Medulla oblongata (tissue), 1 donor: ENCODE measurements at regions not wholly inside any gene's neighbourhood (a gene's known extent, or its start where the extent isn't known, plus 50 kb on each side); places are given as distances from the start of the nearest gene placed in this dataset.
"Not testable (repeated sequence)": the region's sequence is repeated elsewhere in the genome, so short reads cannot be mapped to it uniquely, and the experiment has no call there.

Experiments
- DNase-seq: peaks from one replicate; pipeline ENCODE4 v3.0.0-alpha.2; 2015; ENCODE audit errors: extremely low spot score

GRCh38 chr7:19376538-19376937 lies 231.3 kb upstream of the FERD3L start:
- no peak for DNase-seq

GRCh38 chr7:19375976-19376375 lies 230.8 kb upstream of the FERD3L start:
- no peak for DNase-seq

GRCh38 chr7:19373334-19373733 lies 228.1 kb upstream of the FERD3L start:
- no peak for DNase-seq

- DNase-seq, result no peak
Observed at GRCh38 chr7:19369806-19370205, 224.6 kb upstream of the FERD3L start.

GRCh38 chr7:19369182-19369581 lies 224.0 kb upstream of the FERD3L start:
- no peak for DNase-seq

- DNase-seq, result no peak
Observed at GRCh38 chr7:19368491-19368925, 223.3 kb upstream of the FERD3L start.

GRCh38 chr7:19364950-19365349 lies 219.7 kb upstream of the FERD3L start:
- no peak for DNase-seq

GRCh38 chr7:19362099-19362498 lies 216.9 kb upstream of the FERD3L start:
- DNase-seq, result no peak

GRCh38 chr7:19353180-19353579 lies 208.0 kb upstream of the FERD3L start:
- DNase-seq, result no peak

- DNase-seq, result no peak
Observed at GRCh38 chr7:19352305-19352695, 207.1 kb upstream of the FERD3L start.

- DNase-seq, result no peak
Observed at GRCh38 chr7:19351341-19352304, 206.4 kb upstream of the FERD3L start.

GRCh38 chr7:19339512-19339911 lies 194.3 kb upstream of the FERD3L start:
- DNase-seq, result no peak

GRCh38 chr7:19338512-19338911 lies 193.3 kb upstream of the FERD3L start:
- not testable (repeated sequence) for DNase-seq

- DNase-seq, result no peak
Observed at GRCh38 chr7:19336836-19337383, 191.7 kb upstream of the FERD3L start.

- DNase-seq, result peak; percentile 60
Observed at GRCh38 chr7:19333706-19334105, 188.5 kb upstream of the FERD3L start.

GRCh38 chr7:19327018-19327417 lies 181.8 kb upstream of the FERD3L start:
- DNase-seq, result no peak

- DNase-seq, result no peak
Observed at GRCh38 chr7:19322002-19322401, 176.8 kb upstream of the FERD3L start.

GRCh38 chr7:19318287-19318686 lies 173.1 kb upstream of the FERD3L start:
- no peak for DNase-seq

GRCh38 chr7:19317461-19317860 lies 172.2 kb upstream of the FERD3L start:
- no peak for DNase-seq

GRCh38 chr7:19312416-19312815 lies 167.2 kb upstream of the FERD3L start:
- no peak for DNase-seq

- no peak for DNase-seq
Observed at GRCh38 chr7:19307554-19307953, 162.3 kb upstream of the FERD3L start.

GRCh38 chr7:19305698-19306097 lies 160.5 kb upstream of the FERD3L start:
- DNase-seq, result no peak

GRCh38 chr7:19304086-19304485 lies 158.9 kb upstream of the FERD3L start:
- no peak for DNase-seq
